GM21737 (cell line): ENCODE measurements at regions not wholly inside any gene's neighbourhood (a gene's known extent, or its start where the extent isn't known, plus 50 kb on each side); places are given as distances from the start of the nearest gene placed in this dataset.

Experiments
- ATAC-seq: cut with Tn5 transposase; IDR thresholded peaks from one replicate; pipeline ENCODE4 v1.9.1; 2021; ENCODE audit warnings: mild to moderate bottlenecking, moderate library complexity; ENCODE audit not compliant: unreplicated experiment

GRCh38 chr1:82284213-82284612, 483.5 kb downstream of the ADGRL2 start:
- ATAC-seq = no peak

- no peak for ATAC-seq
These were observed 478.5 kb downstream of the ADGRL2 start for GRCh38 chr1:82279241-82279640.

- ATAC-seq = no peak
These were observed 473.1 kb downstream of the ADGRL2 start for GRCh38 chr1:82273816-82274215.

GRCh38 chr1:82269431-82269830, 468.7 kb downstream of the ADGRL2 start:
- ATAC-seq = no peak

- no peak for ATAC-seq
These were observed 468.1 kb downstream of the ADGRL2 start for GRCh38 chr1:82268826-82269225.

- no peak for ATAC-seq
These were observed 465.6 kb downstream of the ADGRL2 start for GRCh38 chr1:82266351-82266750.

GRCh38 chr1:82265436-82265835, 464.7 kb downstream of the ADGRL2 start:
- no peak for ATAC-seq

GRCh38 chr1:82264802-82265201, 464.1 kb downstream of the ADGRL2 start:
- no peak for ATAC-seq

- ATAC-seq = no peak
These were observed 462.7 kb downstream of the ADGRL2 start for GRCh38 chr1:82263396-82263795.

- ATAC-seq = no peak
These were observed 459.9 kb downstream of the ADGRL2 start for GRCh38 chr1:82260666-82261065.

GRCh38 chr1:82260051-82260450, 459.3 kb downstream of the ADGRL2 start:
- ATAC-seq = no peak

GRCh38 chr1:82258887-82259286, 458.2 kb downstream of the ADGRL2 start:
- no peak for ATAC-seq

GRCh38 chr1:82246050-82246449, 445.3 kb downstream of the ADGRL2 start:
- ATAC-seq = no peak

GRCh38 chr1:82245345-82246014, 444.7 kb downstream of the ADGRL2 start:
- no peak for ATAC-seq

- ATAC-seq = no peak
These were observed 439.8 kb downstream of the ADGRL2 start for GRCh38 chr1:82240571-82240970.

- ATAC-seq = no peak
These were observed 429.9 kb downstream of the ADGRL2 start for GRCh38 chr1:82230667-82231066.

GRCh38 chr1:82227306-82228095, 426.8 kb downstream of the ADGRL2 start:
- ATAC-seq = no peak

GRCh38 chr1:82226186-82226505, 425.4 kb downstream of the ADGRL2 start:
- ATAC-seq = no peak

GRCh38 chr1:82225421-82226185, 424.9 kb downstream of the ADGRL2 start:
- no peak for ATAC-seq

- no peak for ATAC-seq
These were observed 422.4 kb downstream of the ADGRL2 start for GRCh38 chr1:82223091-82223490.

GRCh38 chr1:82221721-82222120, 421.0 kb downstream of the ADGRL2 start:
- ATAC-seq = no peak

GRCh38 chr1:82220754-82221153, 420.0 kb downstream of the ADGRL2 start:
- no peak for ATAC-seq
